ENCODE measurements at regions not wholly inside any gene's neighbourhood (a gene's known extent, or its start where the extent isn't known, plus 50 kb on each side); places are given as distances from the start of the nearest gene placed in this dataset.

DNA sequence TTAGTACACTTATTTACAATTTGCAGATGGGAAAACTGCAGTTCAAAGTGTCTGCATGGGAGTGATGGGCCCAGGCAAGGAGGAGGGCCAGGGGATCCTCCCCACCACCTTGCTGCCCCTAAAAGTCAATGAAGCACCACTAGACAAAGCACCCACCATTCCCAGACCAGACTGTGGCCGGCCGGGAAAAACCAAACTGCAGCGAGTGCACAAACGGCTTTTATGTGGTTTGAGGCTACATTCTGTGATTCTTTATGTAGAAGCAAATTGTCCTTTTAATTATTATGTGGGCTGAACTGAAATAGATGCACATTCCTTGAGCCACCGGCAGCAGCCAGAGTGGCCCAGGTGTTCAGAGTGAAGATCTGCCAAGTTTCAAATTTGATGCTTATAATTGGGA, 585.3 kb upstream of the KLF4 start:
- Mint-ChIP-seq H3K27me3 (no peaks in the 10 kb centered on the region), H3K36me3 (ENCODE audit: low read depth) (no peaks in the 10 kb centered on the region), H3K9me3 (peaks cover 18% of the 10 kb centered on the region), H3K27ac (no peak overlapping the region), H3K4me1 (ENCODE audit: low read depth) (no peaks in the 10 kb centered on the region), H3K4me3 (no peak overlapping the region)

DNA sequence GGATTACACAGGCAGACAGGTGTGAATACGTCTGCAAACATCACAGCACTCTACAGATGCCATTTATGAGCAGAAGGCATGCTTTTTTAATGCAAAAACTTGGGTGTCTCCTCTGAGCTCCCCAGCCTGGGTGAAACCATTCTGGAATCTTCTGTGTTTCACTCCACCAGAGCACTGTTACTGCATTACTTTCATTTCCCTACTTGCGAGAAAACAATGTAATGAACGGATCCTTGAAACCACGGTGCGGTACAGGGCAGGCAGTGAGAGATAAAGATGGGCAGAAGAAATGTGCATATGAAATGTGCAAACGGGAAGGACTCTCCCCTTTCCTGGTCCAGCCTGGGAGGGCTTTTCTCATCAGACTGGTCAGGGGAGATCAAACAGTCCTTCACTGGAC, 584.3 kb upstream of the KLF4 start:
- Mint-ChIP-seq H3K36me3 (ENCODE audit: low read depth) (no peaks in the 10 kb centered on the region), H3K4me1 (ENCODE audit: low read depth) (no peaks in the 10 kb centered on the region)

DNA sequence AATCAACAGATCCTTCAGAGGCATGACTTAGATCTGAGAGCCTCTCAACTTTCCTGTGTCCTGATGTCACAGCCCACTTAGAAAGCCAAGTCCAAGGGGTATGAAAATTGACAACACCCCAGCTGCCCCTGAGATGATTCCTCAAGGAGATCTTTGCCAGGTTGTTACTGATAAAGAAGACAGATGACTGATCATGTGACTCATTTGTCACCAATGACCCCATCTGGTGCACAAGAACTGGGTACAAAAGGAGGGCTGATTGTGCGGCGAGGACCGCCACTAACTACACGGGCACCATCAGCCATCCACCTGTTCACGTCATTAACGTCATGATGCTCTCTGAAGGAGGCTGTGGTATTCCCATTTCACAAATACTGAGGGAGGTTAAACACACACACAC, 583.2 kb upstream of the KLF4 start:
- Mint-ChIP-seq H3K4me1 (ENCODE audit: low read depth) (no peaks in the 10 kb centered on the region), H3K9me3 (peaks cover 3% of the 10 kb centered on the region)

More for the DNA sequence above, 584.3 kb upstream of the KLF4 start:
- no peaks in the 10 kb centered on the region for H3K27me3 Mint-ChIP-seq
- no peak overlapping the region for H3K4me3 Mint-ChIP-seq
- no peak overlapping the region for H3K27ac Mint-ChIP-seq
- H3K9me3 Mint-ChIP-seq = peaks cover 14% of the 10 kb centered on the region

DNA sequence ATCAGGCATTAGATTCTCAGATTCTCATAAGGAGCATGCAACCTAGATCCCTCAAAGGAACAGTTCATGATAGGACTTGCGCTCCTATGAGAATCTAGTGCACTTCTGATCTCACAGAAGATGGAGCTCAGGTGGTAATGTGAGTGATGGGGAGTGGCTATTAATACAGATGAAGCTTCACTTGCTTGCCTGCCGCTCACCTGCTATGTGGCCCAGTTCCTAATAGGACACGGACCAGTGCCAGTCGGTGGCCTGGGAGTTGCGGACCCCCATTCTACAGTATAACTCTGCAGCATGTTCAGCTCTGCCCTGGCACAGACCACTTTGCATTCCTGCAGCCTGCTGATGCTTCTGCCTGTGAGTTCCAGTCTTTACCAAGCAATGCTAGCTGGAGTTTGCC, 581.3 kb upstream of the KLF4 start:
- Mint-ChIP-seq H3K4me1 (ENCODE audit: low read depth) (no peaks in the 10 kb centered on the region), H3K27ac (no peak overlapping the region), H3K27me3 (no peaks in the 10 kb centered on the region), H3K9me3 (peaks cover 5% of the 10 kb centered on the region), H3K4me3 (no peak overlapping the region), H3K36me3 (ENCODE audit: low read depth) (no peaks in the 10 kb centered on the region)

More for the DNA sequence above, 583.2 kb upstream of the KLF4 start:
- no peak overlapping the region for H3K27ac Mint-ChIP-seq
- H3K36me3 Mint-ChIP-seq (ENCODE audit: low read depth) = no peaks in the 10 kb centered on the region
- H3K4me3 Mint-ChIP-seq = no peak overlapping the region
- no peaks in the 10 kb centered on the region for H3K27me3 Mint-ChIP-seq

DNA sequence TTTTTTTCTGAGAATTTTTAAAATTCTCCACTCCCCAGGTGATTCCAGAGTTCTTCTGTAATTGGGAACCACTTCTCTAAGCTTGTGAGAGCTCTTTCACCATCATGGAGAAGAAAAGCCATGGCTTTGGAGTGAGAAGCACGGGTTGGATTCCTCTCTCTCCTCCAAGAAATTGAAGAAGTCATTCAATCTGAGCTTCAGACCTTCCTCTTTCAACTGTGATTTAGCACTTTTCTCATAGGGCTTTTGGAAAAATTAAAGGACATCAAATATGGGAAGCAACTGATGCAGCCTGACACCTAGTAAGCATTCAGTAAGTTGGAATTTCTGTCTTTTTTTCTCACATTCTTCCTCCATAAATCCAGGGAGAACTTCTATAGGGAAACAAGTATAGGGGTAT, 580.4 kb upstream of the KLF4 start:
- no peak overlapping the region for H3K4me3 Mint-ChIP-seq
- H3K36me3 Mint-ChIP-seq (ENCODE audit: low read depth) = no peaks in the 10 kb centered on the region
- no peak overlapping the region for H3K27ac Mint-ChIP-seq
- H3K27me3 Mint-ChIP-seq = no peaks in the 10 kb centered on the region
- peaks cover 6% of the 10 kb centered on the region for H3K9me3 Mint-ChIP-seq
- H3K4me1 Mint-ChIP-seq (ENCODE audit: low read depth) = no peaks in the 10 kb centered on the region

DNA sequence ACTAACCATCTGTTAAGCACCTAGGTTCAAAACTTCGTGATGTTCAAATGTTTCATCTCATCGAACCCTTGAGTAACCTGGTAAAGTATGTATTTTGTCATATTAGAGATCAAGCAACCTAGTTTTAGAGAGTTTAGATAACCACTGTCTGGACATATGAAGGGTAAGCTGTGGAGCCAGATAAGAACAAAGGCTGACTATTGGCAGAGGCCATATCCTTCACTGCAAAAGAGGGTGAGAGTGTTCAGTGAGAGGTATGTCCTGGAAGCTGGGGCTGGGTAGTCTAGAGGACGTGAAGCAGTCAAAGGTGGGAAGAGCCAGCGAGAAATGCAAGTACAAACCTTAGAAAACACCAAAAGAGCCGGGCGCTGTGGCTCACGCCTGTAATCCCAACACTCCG, 573.1 kb upstream of the KLF4 start:
- Mint-ChIP-seq H3K4me1 (ENCODE audit: low read depth) (no peaks in the 10 kb centered on the region), H3K36me3 (ENCODE audit: low read depth) (no peaks in the 10 kb centered on the region), H3K27me3 (no peaks in the 10 kb centered on the region), H3K4me3 (no peak overlapping the region), H3K9me3 (peaks cover 20% of the 10 kb centered on the region), H3K27ac (no peak overlapping the region)

DNA sequence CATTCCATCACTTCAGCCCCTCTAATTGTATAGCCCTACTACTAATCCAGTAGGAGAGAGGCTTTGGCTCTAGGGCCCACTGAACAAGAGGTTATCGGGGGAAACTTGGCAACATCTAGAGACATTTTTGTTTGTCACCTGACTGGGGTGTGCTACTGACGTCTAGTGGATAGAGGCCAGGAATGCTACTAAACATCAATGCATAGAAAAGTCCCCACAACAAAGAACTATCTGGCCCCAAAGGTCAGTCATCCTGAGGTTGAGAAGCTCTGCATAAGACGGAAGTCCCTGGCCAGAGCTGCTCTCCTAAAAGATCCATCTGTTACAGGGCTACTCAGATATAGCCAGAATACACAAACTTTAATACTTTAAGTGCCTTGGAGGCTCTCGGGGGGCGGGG, 570.6 kb upstream of the KLF4 start:
- no peaks in the 10 kb centered on the region for H3K36me3 Mint-ChIP-seq (ENCODE audit: low read depth)
- no peaks in the 10 kb centered on the region for H3K4me1 Mint-ChIP-seq (ENCODE audit: low read depth)
- no peak overlapping the region for H3K4me3 Mint-ChIP-seq
- peaks cover 14% of the 10 kb centered on the region for H3K9me3 Mint-ChIP-seq
- no peak overlapping the region for H3K27ac Mint-ChIP-seq
- no peaks in the 10 kb centered on the region for H3K27me3 Mint-ChIP-seq

DNA sequence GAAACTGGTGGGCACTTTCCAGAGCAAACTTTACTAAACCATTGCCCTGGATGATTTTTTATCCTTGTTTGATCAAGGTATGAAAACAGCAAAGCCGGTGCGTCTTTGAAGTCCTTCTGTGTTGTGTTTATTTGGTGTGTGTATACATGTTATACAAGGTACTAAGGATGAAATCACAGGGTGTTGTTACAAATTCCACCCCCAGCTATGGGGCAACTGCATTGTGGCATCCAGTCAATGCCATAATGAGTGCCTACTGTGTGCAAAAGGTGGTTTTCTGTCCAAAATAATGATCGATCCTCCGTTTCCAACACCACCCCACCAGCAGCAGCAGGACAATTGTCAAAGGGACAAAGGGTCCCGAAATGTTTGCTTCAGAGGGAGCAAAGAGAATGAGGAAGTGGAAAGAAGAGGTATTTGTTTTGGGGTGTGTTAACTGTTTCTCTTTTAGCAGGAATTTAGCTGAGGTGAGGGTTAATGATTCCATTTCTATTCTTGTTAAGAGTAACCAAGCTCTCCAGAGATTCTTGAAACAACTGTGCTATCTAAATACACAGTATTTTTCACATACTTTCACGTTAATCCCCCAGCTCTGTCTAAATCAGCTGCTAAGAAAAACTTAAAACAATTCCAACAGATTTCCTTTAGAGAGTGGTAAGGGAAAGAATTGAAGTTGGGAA, 568.7 kb upstream of the KLF4 start:
- Mint-ChIP-seq H3K27ac (no peak overlapping the region), H3K36me3 (ENCODE audit: low read depth) (no peaks in the 10 kb centered on the region), H3K27me3 (no peaks in the 10 kb centered on the region), H3K4me1 (ENCODE audit: low read depth) (no peaks in the 10 kb centered on the region), H3K9me3 (peaks cover 7% of the 10 kb centered on the region), H3K4me3 (no peak overlapping the region)

DNA sequence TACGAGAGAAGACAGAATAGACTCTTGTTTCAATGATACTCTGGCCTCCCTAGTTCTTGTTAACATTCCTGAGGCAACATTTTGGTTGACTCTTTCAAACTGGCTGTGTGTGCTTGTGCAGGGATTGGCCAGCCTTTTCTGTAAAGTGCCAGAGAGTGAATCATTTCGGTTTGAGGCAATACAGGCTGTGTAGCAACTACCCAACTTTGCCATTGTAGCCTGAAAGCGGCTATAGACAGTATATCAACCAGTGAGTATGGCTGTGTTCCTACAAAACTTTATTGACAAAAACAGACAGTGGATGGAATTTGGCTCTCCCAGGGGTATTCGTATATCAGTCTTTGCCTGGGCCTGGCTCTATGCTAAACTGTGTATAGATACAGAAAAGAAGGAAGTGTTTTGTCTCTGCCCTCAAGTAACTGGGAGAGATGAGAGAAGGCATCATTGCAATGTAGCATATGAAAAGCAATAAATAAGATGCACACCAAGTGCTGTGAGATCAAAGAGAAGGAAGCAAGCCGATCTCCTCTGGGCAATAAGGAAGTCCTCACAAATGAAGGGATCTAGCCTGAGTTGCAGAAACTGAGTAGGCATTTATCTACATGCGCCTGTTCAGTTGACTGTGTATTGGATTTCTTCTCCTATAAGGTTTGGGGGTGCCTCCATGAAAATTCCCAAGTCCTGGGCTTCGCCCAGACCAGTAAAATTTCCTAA, 568.0 kb upstream of the KLF4 start:
- peaks cover 7% of the 10 kb centered on the region for H3K9me3 Mint-ChIP-seq
- H3K4me3 Mint-ChIP-seq = no peak overlapping the region
- H3K36me3 Mint-ChIP-seq (ENCODE audit: low read depth) = no peaks in the 10 kb centered on the region
- no peaks in the 10 kb centered on the region for H3K27me3 Mint-ChIP-seq
- no peak overlapping the region for H3K27ac Mint-ChIP-seq
- no peaks in the 10 kb centered on the region for H3K4me1 Mint-ChIP-seq (ENCODE audit: low read depth)

DNA sequence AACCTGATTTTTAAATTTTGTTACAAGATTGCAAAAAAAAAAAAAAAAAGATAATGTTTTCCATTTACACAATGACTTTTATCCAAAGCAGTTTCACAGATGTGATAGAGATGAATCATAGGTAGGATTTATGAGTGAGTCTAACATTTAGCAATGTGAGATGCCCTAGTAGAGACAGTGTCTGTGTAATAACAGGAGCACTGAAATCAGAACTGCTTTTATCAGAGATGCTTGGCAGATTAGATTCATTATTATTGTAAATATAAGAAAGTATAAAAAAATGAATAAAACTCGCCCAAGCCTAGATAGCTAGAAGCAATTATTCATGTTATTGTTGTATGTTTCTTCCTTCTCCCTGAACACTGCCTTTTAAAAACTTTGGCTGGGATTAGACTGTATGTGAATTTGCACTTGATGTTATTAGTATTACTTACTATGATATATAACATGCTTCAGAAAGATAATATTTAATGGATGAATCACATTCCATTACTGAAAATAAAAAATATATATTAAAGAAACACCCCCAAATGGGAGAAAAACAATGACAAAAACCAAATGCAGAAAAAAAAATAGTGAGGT, 567.3 kb upstream of the KLF4 start:
- Mint-ChIP-seq H3K9me3 (peaks cover 4% of the 10 kb centered on the region), H3K27me3 (no peaks in the 10 kb centered on the region), H3K4me1 (ENCODE audit: low read depth) (no peaks in the 10 kb centered on the region), H3K27ac (no peak overlapping the region), H3K36me3 (ENCODE audit: low read depth) (no peaks in the 10 kb centered on the region), H3K4me3 (no peak overlapping the region)

DNA sequence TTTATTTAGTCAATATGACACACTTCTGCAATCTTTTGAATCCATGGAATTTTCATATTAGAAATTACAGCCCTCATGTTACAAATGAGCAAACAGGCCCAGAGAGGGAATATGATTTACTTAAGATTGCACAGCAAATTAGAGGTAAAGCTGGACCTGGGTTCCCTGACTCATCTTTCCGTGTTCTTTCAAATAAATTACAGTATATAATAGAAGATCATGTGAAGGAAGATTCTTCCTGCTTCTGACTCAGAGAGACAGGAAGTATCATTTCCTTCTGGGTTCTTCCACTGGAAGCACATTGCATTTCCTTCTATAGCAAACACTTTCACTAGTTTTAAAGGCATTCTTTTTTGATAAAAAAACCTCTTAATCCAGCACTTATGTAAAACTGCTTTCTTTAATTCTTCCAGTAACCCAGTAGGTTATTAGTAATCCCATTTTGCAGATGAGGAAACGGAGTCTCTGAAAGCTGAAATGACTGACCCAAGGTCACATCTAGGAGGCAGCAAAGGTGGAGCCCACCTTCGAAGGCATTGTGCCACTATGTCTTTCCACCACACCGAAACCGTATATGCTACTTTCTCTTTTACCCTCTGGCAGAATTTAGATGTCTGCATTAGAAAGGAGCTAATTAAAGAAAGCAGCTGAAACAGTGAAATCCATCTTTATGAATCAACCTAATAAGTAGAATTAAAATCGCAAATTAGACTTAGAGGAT, 566.7 kb upstream of the KLF4 start:
- H3K27ac Mint-ChIP-seq = no peak overlapping the region
- peaks cover 4% of the 10 kb centered on the region for H3K9me3 Mint-ChIP-seq
- H3K4me1 Mint-ChIP-seq (ENCODE audit: low read depth) = no peaks in the 10 kb centered on the region
- H3K4me3 Mint-ChIP-seq = no peak overlapping the region
- H3K36me3 Mint-ChIP-seq (ENCODE audit: low read depth) = no peaks in the 10 kb centered on the region
- no peaks in the 10 kb centered on the region for H3K27me3 Mint-ChIP-seq

DNA sequence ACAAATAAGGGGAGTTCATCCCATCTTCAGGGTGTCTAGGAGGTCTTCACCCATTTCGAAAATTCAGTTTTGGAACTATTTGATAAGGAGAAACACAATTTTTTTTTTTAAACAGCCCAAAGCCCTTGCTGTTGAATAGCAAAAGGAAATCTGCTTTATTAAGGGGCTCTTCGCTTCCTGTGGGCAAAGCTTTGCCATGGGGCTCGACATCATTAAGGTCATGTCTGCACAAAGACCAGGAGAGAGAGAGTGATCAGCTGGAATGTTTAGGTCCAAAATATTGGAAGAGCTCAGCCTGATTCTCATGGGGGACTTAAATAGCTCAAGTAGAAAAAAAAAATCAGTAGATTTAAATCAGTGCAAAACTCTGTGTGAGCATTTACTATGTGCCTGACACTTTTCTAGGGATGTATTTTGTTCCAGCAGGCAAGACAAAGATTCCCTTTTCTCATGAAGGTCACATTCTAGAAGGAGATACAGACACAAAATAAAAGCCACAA, 564.6 kb upstream of the KLF4 start:
- Mint-ChIP-seq H3K4me3 (no peak overlapping the region), H3K4me1 (ENCODE audit: low read depth) (no peaks in the 10 kb centered on the region), H3K9me3 (no peaks in the 10 kb centered on the region), H3K27me3 (no peaks in the 10 kb centered on the region), H3K36me3 (ENCODE audit: low read depth) (no peaks in the 10 kb centered on the region), H3K27ac (no peak overlapping the region)

DNA sequence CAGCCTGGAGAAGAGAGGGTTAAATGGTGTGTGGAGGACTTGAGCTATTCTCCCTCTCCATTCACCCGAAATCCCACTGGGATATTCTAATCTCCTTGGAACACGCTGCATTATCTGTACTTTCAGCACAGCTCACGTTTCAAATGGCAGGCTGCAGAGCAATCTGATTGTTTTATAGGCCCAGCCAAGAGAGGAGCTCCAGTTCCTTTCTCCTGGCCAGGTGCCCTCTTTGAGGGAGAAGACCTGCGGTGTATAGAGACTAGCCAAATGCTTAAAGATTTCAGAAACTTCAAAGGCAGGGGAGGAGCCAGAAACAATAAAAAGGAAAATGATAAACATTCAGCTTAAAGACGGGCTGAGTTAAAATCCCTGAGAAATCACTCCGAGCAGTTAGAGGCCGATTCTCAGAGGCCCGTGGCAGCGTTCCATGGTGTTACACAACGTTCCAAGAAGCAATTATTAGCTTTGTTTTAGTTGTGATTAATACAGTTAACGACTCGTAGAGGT, 564.0 kb upstream of the KLF4 start:
- Mint-ChIP-seq H3K27ac (no peak overlapping the region), H3K4me1 (ENCODE audit: low read depth) (no peaks in the 10 kb centered on the region), H3K27me3 (no peaks in the 10 kb centered on the region), H3K9me3 (no peaks in the 10 kb centered on the region), H3K4me3 (no peak overlapping the region), H3K36me3 (ENCODE audit: low read depth) (no peaks in the 10 kb centered on the region)

DNA sequence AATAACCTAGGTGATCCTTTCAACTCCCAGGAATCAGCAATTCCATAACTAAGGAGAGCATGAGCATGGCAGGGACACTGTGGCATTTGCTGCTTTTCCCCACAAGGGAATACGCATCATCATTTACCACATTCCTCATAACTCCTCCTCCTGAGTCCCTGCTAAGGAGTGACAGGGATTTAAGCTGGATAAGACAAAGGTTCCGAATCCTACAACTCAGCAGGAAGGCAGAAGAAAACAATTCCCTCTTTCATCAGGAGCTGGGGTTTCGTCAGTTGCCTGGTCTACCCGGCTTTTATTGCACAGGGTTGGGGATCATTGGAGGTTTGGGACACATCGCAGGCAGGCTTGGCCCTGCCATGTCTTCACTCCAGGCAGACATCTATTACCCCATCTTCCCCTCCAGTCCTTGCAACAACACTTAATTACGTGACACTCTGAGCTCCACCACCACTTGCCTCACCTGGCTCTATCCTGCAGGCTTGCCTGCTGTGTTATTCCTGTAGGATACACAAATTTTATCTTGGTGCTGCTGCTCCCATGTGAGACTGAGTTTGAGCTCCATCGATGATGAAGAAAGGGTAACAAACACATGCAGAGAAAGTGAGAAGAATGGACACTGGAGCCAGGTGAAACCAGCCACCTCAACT, 563.0 kb upstream of the KLF4 start:
- no peaks in the 10 kb centered on the region for H3K27me3 Mint-ChIP-seq
- no peak overlapping the region for H3K4me3 Mint-ChIP-seq
- H3K27ac Mint-ChIP-seq = no peak overlapping the region
- H3K4me1 Mint-ChIP-seq (ENCODE audit: low read depth) = no peaks in the 10 kb centered on the region
- H3K9me3 Mint-ChIP-seq = no peaks in the 10 kb centered on the region
- no peaks in the 10 kb centered on the region for H3K36me3 Mint-ChIP-seq (ENCODE audit: low read depth)

All from stimulated activated naive CD8-positive, alpha-beta T cell treated with anti-CD3 and anti-CD28 coated beads, Interleukin-15, Interleukin-2, amounts not matched to agents 100 ng/mL and 50 ng/mL, for 24 hours (primary cell).